T47D (cell line): ENCODE measurements at regions not wholly inside any gene's neighbourhood (a gene's known extent, or its start where the extent isn't known, plus 50 kb on each side); places are given as distances from the start of the nearest gene placed in this dataset.
"Not testable (repeated sequence)": the region's sequence is repeated elsewhere in the genome, so short reads cannot be mapped to it uniquely, and the experiment has no call there.

Experiments
- DNase-seq, 2 experiments: peaks; one replicate each; pipeline versions ENCODE4 v3.0.0 to v3.0.0-alpha.2; 2011 to 2012; ENCODE audit warnings: low read depth in 1 of 2, low spot score in 1 of 2
- JUND ChIP-seq: IDR thresholded peaks from 2 replicates; pipeline ENCODE4 v1.6.1; 2012; ENCODE audit warnings: low read depth
- in situ Hi-C: cut with HindIII; loops from 2 replicates; pipeline ENCODE4 v1.10.0; 2016; ENCODE audit warnings: low sequenced_read_pairs, low pct_unique_long_range_greater_than_20kb

- DNase-seq, result no peak
- in situ Hi-C loops, result no loop called here
- no peak for TF ChIP-seq JUND
These were observed 510.4 kb downstream of the KCNJ18 start for GRCh38 chr17:22202702-22203101.

DNA sequence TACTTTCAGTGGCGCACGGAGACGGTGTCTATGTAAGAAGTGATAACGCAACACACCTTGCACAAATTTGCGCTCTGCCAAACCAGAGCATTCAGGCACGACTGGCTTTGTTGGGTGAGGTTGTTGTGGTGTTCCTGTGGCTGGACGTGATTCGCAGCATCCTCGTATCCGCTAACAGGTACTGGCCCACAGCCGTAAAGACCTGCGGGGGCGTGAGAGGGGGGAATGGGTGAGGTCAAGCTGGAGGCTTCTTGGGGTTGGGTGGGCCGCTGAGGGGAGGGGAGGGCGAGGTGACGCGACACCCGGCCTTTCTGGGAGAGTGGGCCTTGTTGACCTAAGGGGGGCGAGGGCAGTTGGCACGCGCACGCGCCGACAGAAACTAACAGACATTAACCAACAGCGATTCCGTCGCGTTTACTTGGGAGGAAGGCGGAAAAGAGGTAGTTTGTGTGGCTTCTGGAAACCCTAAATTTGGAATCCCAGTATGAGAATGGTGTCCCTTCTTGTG lies 510.9 kb downstream of the KCNJ18 start:
- TF ChIP-seq JUND, result no peak
- no peak for DNase-seq
- in situ Hi-C loops, result no loop called here

- DNase-seq, in situ Hi-C loops: not testable (repeated sequence)
These were observed 511.8 kb downstream of the KCNJ18 start for GRCh38 chr17:22204076-22204475.

DNA sequence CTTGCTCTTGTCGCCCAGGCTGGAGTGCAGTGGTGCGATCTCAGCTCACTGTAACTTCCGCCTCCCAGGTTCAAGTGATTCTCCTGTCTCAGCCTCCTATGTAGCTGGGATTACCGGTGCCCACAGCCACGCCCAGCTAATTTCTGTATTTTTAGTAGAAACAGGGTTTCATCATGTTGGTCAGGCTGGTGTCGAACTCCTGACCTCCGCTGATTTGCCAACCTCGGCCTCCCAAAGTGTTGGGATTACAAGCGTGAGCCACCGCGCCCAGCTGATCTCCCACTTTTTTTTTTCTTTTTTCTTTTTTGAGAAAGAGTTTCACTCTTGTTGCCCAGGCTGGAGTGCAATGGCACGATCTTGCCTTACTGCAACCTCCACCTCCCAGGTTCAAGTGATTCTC lies 517.9 kb downstream of the KCNJ18 start:
- in situ Hi-C loops, DNase-seq: not testable (repeated sequence)

GRCh38 chr17:22213169-22213568 lies 520.8 kb downstream of the KCNJ18 start:
- in situ Hi-C loops, DNase-seq: not testable (repeated sequence)

DNA sequence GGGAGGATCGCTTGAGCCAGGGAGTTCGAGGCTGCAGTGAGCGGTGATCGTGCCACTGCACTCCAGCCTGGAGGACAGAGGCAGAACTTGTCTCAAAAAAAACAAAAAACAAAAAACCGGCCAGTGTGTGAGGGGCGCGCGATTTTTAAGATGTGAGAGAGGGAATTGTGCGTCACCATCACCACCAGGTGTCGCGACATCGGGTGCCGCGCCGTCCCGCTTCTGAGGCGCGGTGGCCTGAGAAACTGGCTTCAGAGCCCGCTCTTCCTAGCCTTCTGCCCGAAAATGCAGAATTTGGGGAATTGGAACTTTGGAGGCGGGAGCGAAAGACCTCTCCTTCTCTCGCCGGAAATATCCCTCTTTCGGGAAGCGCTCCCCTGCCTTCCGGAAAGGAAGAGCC lies 524.8 kb downstream of the KCNJ18 start:
- no peak for TF ChIP-seq JUND
- no peak for DNase-seq
- in situ Hi-C loops, result no loop called here

DNA sequence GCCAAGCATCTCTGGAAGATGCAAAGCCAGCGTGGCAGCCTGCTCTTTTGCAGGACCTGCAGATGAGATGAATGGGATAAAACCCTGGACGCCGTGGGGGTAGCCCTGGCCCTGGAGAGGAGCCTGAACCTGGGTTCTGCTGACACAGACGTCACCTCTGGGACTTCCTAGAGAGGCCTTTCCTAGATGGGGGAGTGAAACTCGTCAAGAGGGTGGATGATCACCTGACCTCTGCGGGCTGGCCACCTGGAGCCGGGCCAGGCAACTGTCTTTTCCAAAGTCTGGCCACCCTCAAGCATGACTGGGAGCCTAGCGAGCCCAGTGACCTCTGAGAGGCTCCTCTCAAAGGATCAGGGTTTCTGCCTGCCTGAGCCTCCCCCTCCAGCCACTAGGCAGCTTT lies 529.0 kb downstream of the KCNJ18 start:
- in situ Hi-C loops, result no loop called here
- no peak for DNase-seq
- no peak for TF ChIP-seq JUND

- in situ Hi-C loops, DNase-seq: not testable (repeated sequence)
These were observed 534.2 kb downstream of the KCNJ18 start for GRCh38 chr17:22226477-22226876.

DNA sequence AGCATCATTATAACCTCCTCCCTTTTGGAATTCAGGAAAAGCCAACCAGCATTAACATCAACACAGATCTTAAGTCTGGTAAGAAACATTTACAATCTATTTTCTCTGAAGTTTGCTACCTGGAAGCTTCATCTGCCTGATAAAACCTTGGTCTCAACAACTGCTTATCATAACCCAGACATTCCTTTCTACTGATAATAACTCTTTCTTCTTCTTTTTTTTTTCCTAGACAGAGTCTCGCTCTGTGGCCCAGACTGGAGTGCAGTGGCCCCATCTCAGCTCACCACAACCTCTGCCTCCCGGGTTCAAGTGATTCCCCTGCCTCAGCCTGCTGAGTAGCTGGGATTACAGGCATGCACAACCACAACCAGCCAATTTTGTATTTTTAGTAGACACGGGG lies 534.6 kb downstream of the KCNJ18 start:
- in situ Hi-C loops, DNase-seq: not testable (repeated sequence)

GRCh38 chr17:22227699-22228553 lies 535.6 kb downstream of the KCNJ18 start:
- DNase-seq, in situ Hi-C loops: not testable (repeated sequence)

GRCh38 chr17:22229821-22230220 lies 537.5 kb downstream of the KCNJ18 start:
- in situ Hi-C loops, DNase-seq: not testable (repeated sequence)

DNA sequence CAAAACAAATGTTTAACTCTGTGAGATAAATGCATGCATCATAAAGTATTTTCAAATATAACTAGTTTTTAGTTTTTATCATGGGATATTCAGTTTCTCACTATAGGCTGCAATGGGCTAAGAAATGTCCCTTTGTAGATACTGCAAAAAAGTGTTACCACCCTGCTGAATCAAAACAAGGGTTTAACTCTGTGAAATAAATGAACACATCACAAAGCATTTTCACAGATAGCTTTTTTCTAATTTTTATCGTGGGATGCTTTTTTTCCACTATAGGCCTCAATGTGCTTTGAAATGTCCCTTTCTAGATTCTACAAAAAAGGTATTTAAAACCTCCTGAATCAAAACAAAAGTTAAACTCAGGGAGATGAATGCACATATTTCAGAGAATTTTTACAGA lies 541.1 kb downstream of the KCNJ18 start:
- in situ Hi-C loops, result no loop called here
- TF ChIP-seq JUND, result no peak
- DNase-seq, result no peak

DNA sequence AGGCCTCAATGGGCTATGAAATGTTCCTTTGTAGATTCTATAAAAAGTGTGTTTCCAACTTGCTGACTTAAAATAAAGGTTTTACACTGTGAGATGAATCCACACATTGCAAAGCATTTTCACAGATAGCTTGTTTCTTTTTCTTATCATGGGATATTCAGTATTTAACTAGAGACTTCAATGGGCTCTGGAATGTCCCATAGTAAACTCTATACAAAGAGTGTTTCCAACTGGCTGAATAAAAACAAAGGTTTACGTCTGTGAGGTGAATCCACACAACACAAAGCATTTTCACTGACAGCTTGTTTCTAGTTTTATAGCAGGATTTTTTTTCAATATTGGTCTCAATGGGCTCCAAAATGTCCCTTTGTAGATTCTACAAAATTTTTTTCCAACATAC lies 550.1 kb downstream of the KCNJ18 start:
- in situ Hi-C loops, result no loop called here

DNA sequence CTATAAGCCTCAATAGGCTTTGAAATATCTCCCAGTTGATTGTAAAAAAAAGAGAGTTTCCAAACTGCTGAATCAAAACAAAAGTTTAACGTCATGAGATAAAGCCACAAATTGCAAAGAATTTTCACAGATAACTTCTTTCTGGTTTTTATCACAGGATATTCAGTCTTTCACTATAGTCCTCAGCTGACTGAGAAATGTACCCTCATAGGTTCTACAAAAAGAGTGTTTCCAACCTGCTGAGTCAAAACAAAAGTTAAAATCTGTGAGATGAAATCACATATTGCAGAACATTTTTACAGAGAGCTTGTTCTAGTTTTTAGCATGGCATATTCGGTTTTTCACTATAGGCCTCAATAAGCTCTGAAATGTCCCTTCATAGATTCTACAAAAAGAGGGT lies 559.2 kb downstream of the KCNJ18 start:
- in situ Hi-C loops, result no loop called here
- no peak for DNase-seq
- no peak for TF ChIP-seq JUND

More for the DNA sequence above, 550.1 kb downstream of the KCNJ18 start:
- TF ChIP-seq JUND, result no peak
- no peak for DNase-seq
